ENCODE measurements at regions not wholly inside any gene's neighbourhood (a gene's known extent, or its start where the extent isn't known, plus 50 kb on each side); places are given as distances from the start of the nearest gene placed in this dataset.

DNA sequence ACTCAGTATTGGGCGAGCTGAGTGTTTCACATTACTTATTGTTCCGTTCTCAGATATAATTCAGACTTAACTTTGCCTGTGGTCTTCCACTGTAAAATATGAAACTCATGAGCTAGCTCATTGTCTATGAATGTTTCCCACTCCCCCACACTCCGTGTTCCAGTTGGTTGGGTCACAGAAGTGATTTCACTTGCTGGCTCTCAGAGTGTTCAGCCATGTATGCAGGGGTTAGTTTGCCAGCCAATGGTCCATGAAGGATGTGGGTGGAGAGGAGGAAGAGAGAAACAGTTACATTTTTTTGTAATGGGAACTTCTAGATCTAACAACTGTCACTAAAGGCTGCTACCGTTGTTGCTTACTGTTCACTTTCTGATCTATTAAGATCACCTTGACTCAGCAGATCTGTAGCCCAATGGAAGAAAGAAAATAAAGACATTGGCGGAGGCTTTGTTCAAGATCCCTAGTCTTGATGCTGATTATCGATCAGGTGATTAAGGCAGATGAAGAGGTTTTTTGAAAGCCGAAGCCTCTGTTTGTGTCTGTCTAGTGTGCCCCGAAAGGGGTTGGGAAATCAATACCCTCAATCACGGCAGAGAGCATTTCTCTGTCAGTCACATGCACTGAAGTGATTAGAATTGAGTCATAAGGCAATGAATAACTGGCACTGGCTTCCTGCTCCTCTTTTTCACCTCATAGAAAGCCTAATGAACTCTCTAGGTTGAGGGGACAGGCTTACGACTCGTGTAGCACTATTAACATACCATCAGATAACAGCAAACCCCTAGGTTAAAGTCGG, 279.7 kb upstream of the FIGN start:
- TF ChIP-seq, protein P1, sequence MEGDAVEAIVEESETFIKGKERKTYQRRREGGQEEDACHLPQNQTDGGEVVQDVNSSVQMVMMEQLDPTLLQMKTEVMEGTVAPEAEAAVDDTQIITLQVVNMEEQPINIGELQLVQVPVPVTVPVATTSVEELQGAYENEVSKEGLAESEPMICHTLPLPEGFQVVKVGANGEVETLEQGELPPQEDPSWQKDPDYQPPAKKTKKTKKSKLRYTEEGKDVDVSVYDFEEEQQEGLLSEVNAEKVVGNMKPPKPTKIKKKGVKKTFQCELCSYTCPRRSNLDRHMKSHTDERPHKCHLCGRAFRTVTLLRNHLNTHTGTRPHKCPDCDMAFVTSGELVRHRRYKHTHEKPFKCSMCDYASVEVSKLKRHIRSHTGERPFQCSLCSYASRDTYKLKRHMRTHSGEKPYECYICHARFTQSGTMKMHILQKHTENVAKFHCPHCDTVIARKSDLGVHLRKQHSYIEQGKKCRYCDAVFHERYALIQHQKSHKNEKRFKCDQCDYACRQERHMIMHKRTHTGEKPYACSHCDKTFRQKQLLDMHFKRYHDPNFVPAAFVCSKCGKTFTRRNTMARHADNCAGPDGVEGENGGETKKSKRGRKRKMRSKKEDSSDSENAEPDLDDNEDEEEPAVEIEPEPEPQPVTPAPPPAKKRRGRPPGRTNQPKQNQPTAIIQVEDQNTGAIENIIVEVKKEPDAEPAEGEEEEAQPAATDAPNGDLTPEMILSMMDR (tag by site-specific recombination; IDR thresholded peaks at IDR 0.05), result no peak
- TF ChIP-seq ZNF530 (tag by site-specific recombination; IDR thresholded peaks at IDR 0.05; ENCODE audit: low read depth) (no peak), RBAK (tag by site-specific recombination; IDR thresholded peaks at IDR 0.05) (no peak), HOXA7 (CRISPR knock-in tag; IDR thresholded peaks at IDR 0.05; ENCODE audit: borderline replicate concordance) (no peak), ZNF391 (tag by site-specific recombination; IDR thresholded peaks at IDR 0.05; ENCODE audit: borderline replicate concordance, low read depth) (no peak), YY1 (tag by site-specific recombination; IDR thresholded peaks at IDR 0.05) (no peak), ZNF560 (tag by site-specific recombination; IDR thresholded peaks at IDR 0.05; ENCODE audit: borderline replicate concordance) (no peak), ZNF335 (tag by site-specific recombination; conservative IDR thresholded peaks at IDR 0.05) (no peak), ZNF660 (tag by site-specific recombination; IDR thresholded peaks at IDR 0.05) (no peak)
- TF ChIP-seq, protein P2, sequence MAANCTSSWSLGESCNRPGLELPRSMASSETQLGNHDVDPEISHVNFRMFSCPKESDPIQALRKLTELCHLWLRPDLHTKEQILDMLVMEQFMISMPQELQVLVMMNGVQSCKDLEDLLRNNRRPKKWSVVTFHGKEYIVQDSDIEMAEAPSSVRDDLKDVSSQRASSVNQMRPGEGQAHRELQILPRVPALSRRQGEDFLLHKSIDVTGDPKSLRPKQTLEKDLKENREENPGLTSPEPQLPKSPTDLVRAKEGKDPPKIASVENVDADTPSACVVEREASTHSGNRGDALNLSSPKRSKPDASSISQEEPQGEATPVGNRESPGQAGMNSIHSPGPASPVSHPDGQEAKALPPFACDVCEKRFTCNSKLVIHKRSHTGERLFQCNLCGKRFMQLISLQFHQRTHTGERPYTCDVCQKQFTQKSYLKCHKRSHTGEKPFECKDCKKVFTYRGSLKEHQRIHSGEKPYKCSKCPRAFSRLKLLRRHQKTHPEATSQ (tag by site-specific recombination; IDR thresholded peaks at IDR 0.05), result no peak

Data from HEK293 (cell line).